ENCODE measurements at regions not wholly inside any gene's neighbourhood (a gene's known extent, or its start where the extent isn't known, plus 50 kb on each side); places are given as distances from the start of the nearest gene placed in this dataset.
"Not testable (repeated sequence)": the region's sequence is repeated elsewhere in the genome, so short reads cannot be mapped to it uniquely, and the experiment has no call there.

GRCh38 chr17:53475002-53475401 is 347.7 kb upstream of the KIF2B start:
- no peak for DNase-seq

GRCh38 chr17:53472586-53472985 is 350.1 kb upstream of the KIF2B start:
- no peak for DNase-seq

GRCh38 chr17:53471514-53471913 is 351.2 kb upstream of the KIF2B start:
- DNase-seq: no peak

- DNase-seq: no peak
These were observed 352.1 kb upstream of the KIF2B start for GRCh38 chr17:53470626-53471025.

GRCh38 chr17:53466733-53467132 is 356.0 kb upstream of the KIF2B start:
- no peak for DNase-seq

- not testable (repeated sequence) for DNase-seq
These were observed 358.3 kb upstream of the KIF2B start for GRCh38 chr17:53464396-53464795.

GRCh38 chr17:53463363-53463762 is 359.4 kb upstream of the KIF2B start:
- no peak for DNase-seq

GRCh38 chr17:53462393-53462811 is 360.3 kb upstream of the KIF2B start:
- DNase-seq: no peak

- not testable (repeated sequence) for DNase-seq
These were observed 366.8 kb upstream of the KIF2B start for GRCh38 chr17:53455943-53456342.

- DNase-seq: no peak
These were observed 368.4 kb upstream of the KIF2B start for GRCh38 chr17:53454337-53454736.

- DNase-seq: no peak
These were observed 373.4 kb upstream of the KIF2B start for GRCh38 chr17:53449324-53449723.

GRCh38 chr17:53428913-53429312 is 393.8 kb upstream of the KIF2B start:
- DNase-seq: no peak

- no peak for DNase-seq
These were observed 396.2 kb upstream of the KIF2B start for GRCh38 chr17:53426505-53426904.

GRCh38 chr17:53420035-53420641 is 402.6 kb upstream of the KIF2B start:
- DNase-seq: no peak

GRCh38 chr17:53409588-53409987 is 413.1 kb upstream of the KIF2B start:
- no peak for DNase-seq

GRCh38 chr17:53406907-53407306 is 415.8 kb upstream of the KIF2B start:
- no peak for DNase-seq

GRCh38 chr17:53391197-53391596 is 431.5 kb upstream of the KIF2B start:
- no peak for DNase-seq

- no peak for DNase-seq
These were observed 432.2 kb upstream of the KIF2B start for GRCh38 chr17:53390575-53390974.

GRCh38 chr17:53387745-53388144 is 435.0 kb upstream of the KIF2B start:
- no peak for DNase-seq

GRCh38 chr17:53353919-53354351 is 468.8 kb upstream of the KIF2B start:
- peak; percentile 68 for DNase-seq

GRCh38 chr17:53344778-53345177 is 477.9 kb upstream of the KIF2B start:
- no peak for DNase-seq

GRCh38 chr17:53336281-53336680 is 486.4 kb upstream of the KIF2B start:
- no peak for DNase-seq

GRCh38 chr17:53335443-53335842 is 487.3 kb upstream of the KIF2B start:
- DNase-seq: no peak

- DNase-seq: no peak
These were observed 492.0 kb upstream of the KIF2B start for GRCh38 chr17:53330756-53331155.

- DNase-seq: no peak
These were observed 501.1 kb upstream of the KIF2B start for GRCh38 chr17:53321651-53322050.

GRCh38 chr17:53319947-53320346 is 502.8 kb upstream of the KIF2B start:
- no peak for DNase-seq
